Liver (tissue), 7 donors: ENCODE measurements at regions not wholly inside any gene's neighbourhood (a gene's known extent, or its start where the extent isn't known, plus 50 kb on each side); places are given as distances from the start of the nearest gene placed in this dataset.

Experiments used
- DNase-seq: peaks from one replicate; pipeline ENCODE4 v3.0.0-alpha.2; 2017; ENCODE audit warnings: low spot score
- H3K27ac ChIP-seq, 2 donors: one replicate each; pipeline ENCODE4 v1.7.0; 2013; ENCODE audit warnings: inconsistent platforms in 2 of 2, low read length in 2 of 2, control low read depth in 1 of 2, low read depth in 1 of 2, mild to moderate bottlenecking in 1 of 2
- H3K27me3 ChIP-seq, 4 donors: one replicate each; pipeline versions ENCODE4 v1.6.1 to v1.7.0; 2013; ENCODE audit warnings: low read length in 3 of 4, inconsistent platforms in 1 of 4, mild to moderate bottlenecking in 1 of 4, moderate library complexity in 1 of 4; ENCODE audit not compliant: control insufficient read depth in 4 of 4, insufficient read depth in 4 of 4
- H3K36me3 ChIP-seq, 4 donors: one replicate each; pipeline versions ENCODE4 v1.6.1 to v1.7.0; 2013; ENCODE audit warnings: low read length in 3 of 4, mild to moderate bottlenecking in 3 of 4, low read depth in 1 of 4, moderate library complexity in 1 of 4; ENCODE audit not compliant: control insufficient read depth in 4 of 4, insufficient read depth in 3 of 4
- H3K4me1 ChIP-seq, 4 donors: one replicate each; pipeline versions ENCODE4 v1.6.1 to v1.7.0; 2013; ENCODE audit warnings: low read length in 3 of 4, mild to moderate bottlenecking in 3 of 4, moderate library complexity in 1 of 4; ENCODE audit not compliant: control insufficient read depth in 4 of 4, insufficient read depth in 4 of 4
- H3K4me3 ChIP-seq, 3 donors: one replicate each; pipeline versions ENCODE4 v1.6.1 to v1.7.0; 2013; ENCODE audit warnings: low read length in 3 of 3, control low read depth in 1 of 3, low read depth in 1 of 3, mild to moderate bottlenecking in 1 of 3
- H3K9ac ChIP-seq, 2 donors: one replicate each; pipeline ENCODE4 v1.7.0; 2013; ENCODE audit warnings: low read length in 2 of 2, mild to moderate bottlenecking in 2 of 2, moderate library complexity in 2 of 2, control low read depth in 1 of 2, low read depth in 1 of 2
- H3K9me3 ChIP-seq, 4 donors: one replicate each; pipeline versions ENCODE4 v1.6.1 to v1.7.0; 2013; ENCODE audit warnings: low read length in 3 of 4; ENCODE audit not compliant: control insufficient read depth in 4 of 4
- FOXA2 ChIP-seq: IDR thresholded peaks from 2 replicates; pipeline ENCODE4 v1.6.1; 2016; ENCODE audit warnings: antibody characterized with exemption
- HNF4G ChIP-seq: IDR thresholded peaks from 2 replicates; pipeline ENCODE4 v1.6.1; 2016; ENCODE audit warnings: antibody characterized with exemption
- JUND ChIP-seq, 2 donors: IDR thresholded peaks; 2 replicates each; pipeline ENCODE4 v1.6.1; 2016; ENCODE audit warnings: antibody characterized with exemption in 2 of 2
- NR2F2 ChIP-seq: IDR thresholded peaks from 2 replicates; pipeline ENCODE4 v1.6.1; 2016; ENCODE audit warnings: antibody characterized with exemption
- RAD21 ChIP-seq, 2 donors: IDR thresholded peaks; 2 replicates each; pipeline ENCODE4 v1.6.1; 2016; ENCODE audit warnings: antibody characterized with exemption in 2 of 2, mild to moderate bottlenecking in 2 of 2
- SP1 ChIP-seq: IDR thresholded peaks from 2 replicates; pipeline ENCODE4 v1.6.1; 2018; ENCODE audit warnings: antibody characterized with exemption, mild to moderate bottlenecking
- TAF1 ChIP-seq: conservative IDR thresholded peaks from 2 replicates; pipeline ENCODE4 v1.6.1; 2016; ENCODE audit warnings: antibody characterized with exemption, mild to moderate bottlenecking
- WGBS: extraction: QIAGEN DNeasy Blood & Tissue Kit; methylation state at CpG from one replicate; pipeline ENCODE4 v1.1.7; 2013; 5-methylcytosine and 5-hydroxymethylcytosine counted together
- TF ChIP-seq, protein P1 (sequence below): IDR thresholded peaks from 2 replicates; pipeline ENCODE4 v1.6.1; 2016; ENCODE audit warnings: antibody characterized with exemption
- TF ChIP-seq, protein P2 (sequence below): IDR thresholded peaks from 2 replicates; pipeline ENCODE4 v1.6.1; 2016; ENCODE audit warnings: antibody characterized with exemption
- TF ChIP-seq, protein P3 (sequence below): IDR thresholded peaks from 2 replicates; pipeline ENCODE4 v1.6.1; 2016; ENCODE audit warnings: antibody characterized with exemption, mild to moderate bottlenecking
- donor health status: healthy.
- donor health status: healthy.
- donor health status: healthy.
- donor health status: healthy.

- TF ChIP-seq, protein P1, sequence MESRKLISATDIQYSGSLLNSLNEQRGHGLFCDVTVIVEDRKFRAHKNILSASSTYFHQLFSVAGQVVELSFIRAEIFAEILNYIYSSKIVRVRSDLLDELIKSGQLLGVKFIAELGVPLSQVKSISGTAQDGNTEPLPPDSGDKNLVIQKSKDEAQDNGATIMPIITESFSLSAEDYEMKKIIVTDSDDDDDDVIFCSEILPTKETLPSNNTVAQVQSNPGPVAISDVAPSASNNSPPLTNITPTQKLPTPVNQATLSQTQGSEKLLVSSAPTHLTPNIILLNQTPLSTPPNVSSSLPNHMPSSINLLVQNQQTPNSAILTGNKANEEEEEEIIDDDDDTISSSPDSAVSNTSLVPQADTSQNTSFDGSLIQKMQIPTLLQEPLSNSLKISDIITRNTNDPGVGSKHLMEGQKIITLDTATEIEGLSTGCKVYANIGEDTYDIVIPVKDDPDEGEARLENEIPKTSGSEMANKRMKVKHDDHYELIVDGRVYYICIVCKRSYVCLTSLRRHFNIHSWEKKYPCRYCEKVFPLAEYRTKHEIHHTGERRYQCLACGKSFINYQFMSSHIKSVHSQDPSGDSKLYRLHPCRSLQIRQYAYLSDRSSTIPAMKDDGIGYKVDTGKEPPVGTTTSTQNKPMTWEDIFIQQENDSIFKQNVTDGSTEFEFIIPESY = no peak
- no peak for TF ChIP-seq TAF1
- TF ChIP-seq, protein P2, sequence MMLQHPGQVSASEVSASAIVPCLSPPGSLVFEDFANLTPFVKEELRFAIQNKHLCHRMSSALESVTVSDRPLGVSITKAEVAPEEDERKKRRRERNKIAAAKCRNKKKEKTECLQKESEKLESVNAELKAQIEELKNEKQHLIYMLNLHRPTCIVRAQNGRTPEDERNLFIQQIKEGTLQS = no peak
- no peak for TF ChIP-seq HNF4G
- no peak for TF ChIP-seq RAD21 (IDR thresholded peaks at IDR 0.05)
Observed at GRCh38 chr9:82820186-82820585, 242.8 kb downstream of the RASEF start (continued).

DNA sequence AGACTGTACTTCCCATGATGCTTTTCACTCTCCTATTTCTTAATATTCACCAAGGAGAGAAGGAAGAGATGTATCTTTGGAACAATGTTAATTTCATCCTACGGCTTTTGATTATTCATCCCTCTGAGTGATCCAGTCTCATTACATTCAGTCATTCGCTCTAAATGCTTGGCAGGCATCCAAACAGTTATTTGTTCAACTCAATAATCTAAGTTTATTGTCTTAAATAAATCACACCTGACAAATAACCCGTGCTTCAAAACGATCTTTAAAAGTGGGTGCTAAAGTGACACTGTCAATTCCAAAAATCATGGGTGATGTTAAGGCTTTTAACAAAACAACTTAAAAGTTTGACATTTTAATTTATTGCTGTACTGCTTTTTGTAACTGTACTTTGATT is 233.1 kb downstream of the RASEF start:
- no peaks in the 10 kb centered on the region for H3K36me3 ChIP-seq
- H3K27me3 ChIP-seq = no peaks in the 10 kb centered on the region
- H3K9me3 ChIP-seq = no peaks in the 10 kb centered on the region
- TF ChIP-seq, protein P2 = no peak
- no peak for TF ChIP-seq HNF4G
- TF ChIP-seq FOXA2 = no peak
- TF ChIP-seq, protein P1 = no peak
- TF ChIP-seq TAF1 = no peak
- TF ChIP-seq NR2F2 = no peak
- no peak for TF ChIP-seq JUND (IDR thresholded peaks at IDR 0.05)
- no peak overlapping the region for H3K9ac ChIP-seq
- WGBS = 62% methylated on average over 4 of the region's 4 CpGs
- DNase-seq = no peak
- H3K4me3 ChIP-seq = no peak overlapping the region
- no peaks in the 10 kb centered on the region for H3K4me1 ChIP-seq
- H3K27ac ChIP-seq = no peak overlapping the region

DNA sequence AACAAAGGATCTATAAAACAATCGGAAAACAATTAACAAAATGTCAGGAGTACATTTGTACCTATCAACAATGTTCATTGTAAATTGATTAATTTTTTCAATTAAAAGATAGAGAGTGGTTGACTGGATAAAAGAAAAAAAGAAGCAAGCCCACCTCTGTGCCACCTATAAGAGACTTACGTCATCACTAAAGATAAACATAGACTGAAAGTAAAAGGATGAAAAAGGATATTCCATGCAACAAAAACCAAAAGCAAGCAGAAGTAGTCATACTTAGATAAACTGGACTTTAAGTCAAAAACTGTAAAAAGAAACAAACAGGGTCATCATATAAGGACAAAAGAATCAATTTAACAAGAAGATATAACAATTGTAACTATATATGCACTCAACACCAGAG is 197.4 kb downstream of the RASEF start:
- Histone ChIP-seq H3K4me3 (no peak overlapping the region), H3K36me3 (no peaks in the 10 kb centered on the region), H3K9me3 (no peaks in the 10 kb centered on the region), H3K4me1 (no peaks in the 10 kb centered on the region), H3K27me3 (no peaks in the 10 kb centered on the region), H3K9ac (no peak overlapping the region), H3K27ac (no peak overlapping the region)
- 86% methylated on average over 2 of the region's 2 CpGs for WGBS
- DNase-seq = no peak
- no peak for TF ChIP-seq TAF1
- TF ChIP-seq, protein P3, sequence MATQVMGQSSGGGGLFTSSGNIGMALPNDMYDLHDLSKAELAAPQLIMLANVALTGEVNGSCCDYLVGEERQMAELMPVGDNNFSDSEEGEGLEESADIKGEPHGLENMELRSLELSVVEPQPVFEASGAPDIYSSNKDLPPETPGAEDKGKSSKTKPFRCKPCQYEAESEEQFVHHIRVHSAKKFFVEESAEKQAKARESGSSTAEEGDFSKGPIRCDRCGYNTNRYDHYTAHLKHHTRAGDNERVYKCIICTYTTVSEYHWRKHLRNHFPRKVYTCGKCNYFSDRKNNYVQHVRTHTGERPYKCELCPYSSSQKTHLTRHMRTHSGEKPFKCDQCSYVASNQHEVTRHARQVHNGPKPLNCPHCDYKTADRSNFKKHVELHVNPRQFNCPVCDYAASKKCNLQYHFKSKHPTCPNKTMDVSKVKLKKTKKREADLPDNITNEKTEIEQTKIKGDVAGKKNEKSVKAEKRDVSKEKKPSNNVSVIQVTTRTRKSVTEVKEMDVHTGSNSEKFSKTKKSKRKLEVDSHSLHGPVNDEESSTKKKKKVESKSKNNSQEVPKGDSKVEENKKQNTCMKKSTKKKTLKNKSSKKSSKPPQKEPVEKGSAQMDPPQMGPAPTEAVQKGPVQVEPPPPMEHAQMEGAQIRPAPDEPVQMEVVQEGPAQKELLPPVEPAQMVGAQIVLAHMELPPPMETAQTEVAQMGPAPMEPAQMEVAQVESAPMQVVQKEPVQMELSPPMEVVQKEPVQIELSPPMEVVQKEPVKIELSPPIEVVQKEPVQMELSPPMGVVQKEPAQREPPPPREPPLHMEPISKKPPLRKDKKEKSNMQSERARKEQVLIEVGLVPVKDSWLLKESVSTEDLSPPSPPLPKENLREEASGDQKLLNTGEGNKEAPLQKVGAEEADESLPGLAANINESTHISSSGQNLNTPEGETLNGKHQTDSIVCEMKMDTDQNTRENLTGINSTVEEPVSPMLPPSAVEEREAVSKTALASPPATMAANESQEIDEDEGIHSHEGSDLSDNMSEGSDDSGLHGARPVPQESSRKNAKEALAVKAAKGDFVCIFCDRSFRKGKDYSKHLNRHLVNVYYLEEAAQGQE = no peak
- no peak for TF ChIP-seq SP1
- TF ChIP-seq RAD21 (IDR thresholded peaks at IDR 0.05) = no peak
